LNCAP (cell line): ENCODE measurements at regions not wholly inside any gene's neighbourhood (a gene's known extent, or its start where the extent isn't known, plus 50 kb on each side); places are given as distances from the start of the nearest gene placed in this dataset.

Experiments
- TF ChIP-seq, protein P1 (sequence below): fragments of 450-650 bp; IDR thresholded peaks from 2 replicates; pipeline ENCODE4 v1.5.1; 2017; ENCODE audit warnings: mild to moderate bottlenecking

DNA sequence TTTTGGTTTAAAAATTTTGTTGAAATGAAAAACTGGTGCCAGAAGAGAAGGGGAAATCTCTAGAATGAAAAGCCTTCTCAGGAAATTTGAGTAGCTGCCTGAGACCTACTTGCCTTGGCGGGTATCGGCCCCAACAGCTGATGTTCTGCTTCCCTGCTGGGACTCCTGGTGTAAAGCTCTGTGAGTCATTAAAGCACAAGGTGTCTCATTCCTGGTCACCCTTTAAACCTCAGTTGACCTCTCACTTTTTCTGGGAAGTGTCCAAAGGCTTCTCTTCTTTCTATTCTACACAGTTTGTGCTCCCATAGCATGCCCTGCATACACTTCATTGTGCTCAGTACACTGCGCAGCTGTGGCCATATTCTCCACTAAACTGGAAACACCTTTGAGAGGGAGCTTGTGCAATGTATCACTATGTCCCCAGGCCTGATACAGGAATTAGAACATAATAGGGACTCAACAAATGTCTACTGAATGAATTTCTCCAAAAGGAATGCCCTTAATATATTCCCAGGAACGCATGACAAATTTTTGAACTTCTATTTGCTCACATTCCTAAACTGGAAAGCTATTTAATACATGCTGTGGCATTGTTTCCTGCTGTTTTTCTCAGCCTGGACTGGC lies 303.9 kb downstream of the SDHAF3 start:
- TF ChIP-seq, protein P1, sequence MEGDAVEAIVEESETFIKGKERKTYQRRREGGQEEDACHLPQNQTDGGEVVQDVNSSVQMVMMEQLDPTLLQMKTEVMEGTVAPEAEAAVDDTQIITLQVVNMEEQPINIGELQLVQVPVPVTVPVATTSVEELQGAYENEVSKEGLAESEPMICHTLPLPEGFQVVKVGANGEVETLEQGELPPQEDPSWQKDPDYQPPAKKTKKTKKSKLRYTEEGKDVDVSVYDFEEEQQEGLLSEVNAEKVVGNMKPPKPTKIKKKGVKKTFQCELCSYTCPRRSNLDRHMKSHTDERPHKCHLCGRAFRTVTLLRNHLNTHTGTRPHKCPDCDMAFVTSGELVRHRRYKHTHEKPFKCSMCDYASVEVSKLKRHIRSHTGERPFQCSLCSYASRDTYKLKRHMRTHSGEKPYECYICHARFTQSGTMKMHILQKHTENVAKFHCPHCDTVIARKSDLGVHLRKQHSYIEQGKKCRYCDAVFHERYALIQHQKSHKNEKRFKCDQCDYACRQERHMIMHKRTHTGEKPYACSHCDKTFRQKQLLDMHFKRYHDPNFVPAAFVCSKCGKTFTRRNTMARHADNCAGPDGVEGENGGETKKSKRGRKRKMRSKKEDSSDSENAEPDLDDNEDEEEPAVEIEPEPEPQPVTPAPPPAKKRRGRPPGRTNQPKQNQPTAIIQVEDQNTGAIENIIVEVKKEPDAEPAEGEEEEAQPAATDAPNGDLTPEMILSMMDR, result no peak

DNA sequence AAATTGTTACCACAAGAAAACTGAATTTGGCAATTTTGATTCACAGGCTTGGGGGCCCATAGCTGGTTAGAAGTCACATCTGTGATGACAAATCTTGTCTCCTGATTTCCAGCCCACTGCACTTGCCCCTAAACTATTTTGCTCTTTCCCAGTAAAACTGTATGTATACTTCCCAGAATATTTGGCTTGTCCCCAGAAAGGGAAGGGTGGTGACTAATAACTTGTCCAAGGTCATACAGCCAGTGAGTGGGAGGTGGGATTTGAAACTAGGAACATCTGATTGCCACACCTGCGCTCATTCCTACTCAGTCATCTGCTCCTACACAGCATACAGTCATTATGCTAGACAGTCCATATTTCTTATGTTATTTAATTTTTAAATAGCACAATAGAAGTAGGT lies 304.5 kb downstream of the SDHAF3 start:
- TF ChIP-seq, protein P1, result no peak

DNA sequence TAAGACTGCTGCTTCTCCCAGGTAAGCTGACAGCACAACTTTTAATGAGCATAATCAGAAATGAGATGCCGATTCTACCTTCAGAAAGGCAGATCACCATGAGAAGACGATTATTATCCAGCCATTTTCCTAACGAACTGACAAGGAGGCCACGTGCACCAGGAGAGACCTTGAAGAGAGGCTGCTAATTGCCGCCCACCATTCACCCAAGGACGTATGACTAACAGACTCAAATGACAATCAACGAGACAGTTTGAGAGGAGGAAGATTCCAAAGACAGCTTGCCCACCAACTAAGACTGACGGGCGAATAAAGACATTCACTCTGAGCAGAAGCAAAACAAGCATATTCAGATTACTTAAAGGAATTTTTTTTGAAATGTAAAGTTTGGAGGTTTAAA lies 301.9 kb upstream of the TAC1 start:
- TF ChIP-seq, protein P1, result no peak

DNA sequence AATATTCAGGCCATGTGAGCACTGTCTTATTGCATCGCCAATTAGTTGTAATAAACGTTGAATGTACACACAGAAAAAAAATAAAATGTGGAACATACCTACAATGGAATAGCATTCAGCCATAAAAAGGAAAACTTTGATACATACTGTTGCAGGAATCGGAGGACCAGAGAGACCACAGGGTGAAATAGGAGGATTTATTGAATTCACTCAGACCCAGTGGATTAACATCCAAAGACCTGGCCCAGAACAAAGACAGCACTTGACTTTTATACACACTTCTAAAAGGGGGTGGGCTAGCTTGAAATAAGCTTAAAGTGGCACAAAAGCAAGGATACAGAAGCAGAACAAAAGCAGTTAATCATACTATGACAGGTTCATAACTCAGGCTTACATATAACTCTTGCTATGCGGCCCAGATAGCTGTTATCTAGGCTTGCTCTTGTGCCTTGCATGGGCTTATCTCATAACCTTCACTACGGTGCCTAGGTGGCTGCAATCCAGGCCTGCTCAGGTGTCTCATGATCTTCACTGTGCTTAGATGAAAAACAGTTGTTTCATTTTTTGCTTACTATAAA lies 292.2 kb upstream of the TAC1 start:
- TF ChIP-seq, protein P1, result no peak

DNA sequence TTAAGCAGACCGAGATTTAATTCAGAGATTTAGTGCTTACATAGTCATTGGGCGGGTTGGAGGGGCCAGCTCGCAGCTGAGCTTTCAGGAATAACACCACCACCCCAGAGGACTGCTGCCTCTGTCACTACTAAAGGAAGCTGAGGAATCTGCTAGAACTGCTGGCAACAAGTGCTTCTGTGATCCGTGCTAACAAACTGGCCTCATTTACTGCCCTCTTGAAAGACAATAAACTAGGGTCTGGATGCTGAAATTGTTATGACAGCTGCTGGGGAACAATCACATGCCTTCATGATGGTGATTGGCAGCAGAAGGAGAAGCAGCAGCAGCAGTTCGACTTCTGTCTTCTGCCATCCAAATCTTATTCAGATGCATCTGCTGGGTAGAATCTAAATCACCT lies 285.5 kb upstream of the TAC1 start:
- TF ChIP-seq, protein P1, result no peak

DNA sequence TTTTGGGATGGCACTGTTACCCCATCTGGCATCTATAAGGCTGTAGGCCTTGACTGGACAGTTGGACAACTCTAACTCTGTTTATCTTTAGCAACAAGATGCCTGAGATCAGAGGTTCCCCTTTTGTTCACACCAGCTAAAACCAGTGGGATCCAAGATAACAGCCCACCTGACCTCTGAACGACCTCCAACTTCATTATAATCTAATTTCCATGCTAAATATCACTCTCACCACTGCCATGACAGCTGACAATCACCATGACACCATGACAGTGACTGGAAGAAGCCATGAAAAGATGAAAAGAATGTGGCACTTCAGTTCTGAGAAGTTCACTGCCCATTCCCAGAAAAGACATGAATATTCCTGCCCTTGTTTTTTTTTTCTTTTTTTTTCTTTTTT lies 281.4 kb upstream of the TAC1 start:
- TF ChIP-seq, protein P1, result no peak

DNA sequence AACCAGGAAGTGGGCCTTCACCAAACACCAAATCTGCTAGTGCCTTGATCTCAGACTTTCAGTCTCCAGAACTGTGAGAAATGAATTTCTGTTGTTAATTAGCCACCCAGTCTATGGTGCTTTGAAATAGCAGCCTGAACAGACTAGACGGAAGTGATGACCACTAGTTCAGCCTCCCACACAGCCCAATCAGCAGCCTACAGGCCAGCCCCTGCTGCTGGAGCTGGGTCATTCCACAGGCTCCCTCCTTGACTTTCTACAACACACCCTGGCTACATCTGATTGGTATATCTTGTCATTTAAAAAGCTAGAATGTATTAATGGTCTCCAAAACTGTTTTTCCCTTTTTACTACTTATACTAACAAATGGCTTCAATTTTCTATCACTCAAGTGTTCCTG lies 277.2 kb upstream of the TAC1 start:
- TF ChIP-seq, protein P1, result no peak

DNA sequence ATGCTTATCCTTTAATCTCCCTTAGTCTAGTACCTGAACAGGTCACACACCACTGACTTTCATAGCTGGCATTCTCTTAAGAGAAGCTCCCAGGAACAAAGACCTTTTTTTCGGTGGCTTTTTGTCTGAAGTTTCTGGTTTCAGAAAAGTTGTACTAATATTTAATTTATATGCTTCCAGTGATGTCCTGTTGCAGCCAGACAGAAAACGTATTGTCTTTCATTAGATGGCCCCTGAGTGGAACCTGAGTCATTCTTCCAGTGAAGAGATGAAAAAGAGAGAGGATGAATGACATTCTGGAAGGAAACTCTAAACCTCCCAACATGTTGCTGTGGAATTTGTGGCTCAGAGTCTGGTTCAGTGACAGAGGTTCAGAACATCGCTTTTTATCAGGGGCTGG lies 274.8 kb upstream of the TAC1 start:
- TF ChIP-seq, protein P1, result no peak
